HG03460 (cell line): ENCODE measurements at regions not wholly inside any gene's neighbourhood (a gene's known extent, or its start where the extent isn't known, plus 50 kb on each side); places are given as distances from the start of the nearest gene placed in this dataset.
A peak's percentile ranks its signal among the peaks of the same experiment; 100 is the strongest.
"Not testable (repeated sequence)": the region's sequence is repeated elsewhere in the genome, so short reads cannot be mapped to it uniquely, and the experiment has no call there.

Experiments
- ATAC-seq: cut with Tn5 transposase; IDR thresholded peaks from one replicate; pipeline ENCODE4 v1.9.1; 2021; ENCODE audit not compliant: unreplicated experiment

DNA sequence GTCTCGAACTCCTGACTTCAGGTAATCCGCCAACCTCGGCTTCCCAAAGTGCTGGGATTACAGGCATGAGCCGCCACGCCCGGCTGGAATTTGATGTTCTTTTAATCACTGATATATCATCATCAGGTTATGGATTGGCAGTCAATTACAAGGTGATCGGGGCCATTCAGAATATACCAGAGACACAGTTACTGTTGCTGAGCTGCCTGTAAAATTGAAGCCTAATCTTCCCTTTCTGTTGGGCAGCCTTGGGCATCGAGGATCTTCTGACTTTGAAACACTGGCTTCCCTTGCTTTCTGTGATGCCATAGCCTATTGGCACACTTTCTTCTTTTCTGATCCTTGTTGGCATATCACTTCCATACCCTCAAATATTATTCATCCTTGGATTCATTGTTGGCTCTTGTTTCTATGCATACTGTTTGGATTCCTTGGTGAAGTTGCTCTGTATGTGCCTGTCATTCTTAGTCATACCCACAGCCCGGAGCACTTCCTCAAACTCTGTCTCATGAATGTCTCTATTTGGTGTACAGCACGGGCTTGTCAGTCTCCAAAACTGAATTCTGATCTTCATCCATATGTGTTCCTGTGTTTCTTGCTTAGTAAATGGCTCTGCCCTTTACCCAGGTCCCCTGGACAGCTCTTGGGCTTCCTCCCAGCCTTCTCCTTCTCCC lies 85.6 kb upstream of the CRYM start:
- not testable (repeated sequence) for ATAC-seq

DNA sequence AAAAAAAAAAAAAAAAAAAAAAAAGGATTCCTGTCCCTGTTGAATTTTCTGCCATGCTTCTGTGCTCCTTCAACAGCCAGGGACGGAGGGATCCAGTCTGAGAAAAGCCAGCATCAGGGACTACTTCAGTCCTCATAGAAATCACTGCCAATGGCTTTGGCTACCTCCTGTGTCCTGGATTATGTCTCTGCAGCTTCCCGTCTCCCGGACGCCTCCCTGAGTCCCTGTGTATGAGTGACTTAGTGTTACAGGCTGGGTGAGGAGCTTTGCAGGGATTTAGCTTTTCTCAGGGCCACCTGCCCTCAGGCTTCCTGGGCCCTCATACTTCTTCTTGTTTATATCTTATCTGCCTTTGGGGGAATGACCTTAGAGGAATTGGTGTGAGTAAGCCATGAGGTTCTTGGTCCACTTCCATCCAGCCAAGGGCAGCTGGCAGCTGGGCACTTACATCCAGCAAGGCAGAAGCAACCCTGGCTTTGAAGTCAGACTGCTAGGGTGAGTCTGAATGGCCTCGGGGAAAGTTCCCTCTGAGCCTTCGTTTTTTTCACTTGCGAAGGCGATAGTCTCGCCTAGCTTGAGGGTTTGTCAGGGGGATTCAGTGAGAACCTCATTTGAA lies 83.6 kb upstream of the CRYM start:
- not testable (repeated sequence) for ATAC-seq

GRCh38 chr16:21361045-21361444 lies 83.0 kb upstream of the CRYM start:
- not testable (repeated sequence) for ATAC-seq

DNA sequence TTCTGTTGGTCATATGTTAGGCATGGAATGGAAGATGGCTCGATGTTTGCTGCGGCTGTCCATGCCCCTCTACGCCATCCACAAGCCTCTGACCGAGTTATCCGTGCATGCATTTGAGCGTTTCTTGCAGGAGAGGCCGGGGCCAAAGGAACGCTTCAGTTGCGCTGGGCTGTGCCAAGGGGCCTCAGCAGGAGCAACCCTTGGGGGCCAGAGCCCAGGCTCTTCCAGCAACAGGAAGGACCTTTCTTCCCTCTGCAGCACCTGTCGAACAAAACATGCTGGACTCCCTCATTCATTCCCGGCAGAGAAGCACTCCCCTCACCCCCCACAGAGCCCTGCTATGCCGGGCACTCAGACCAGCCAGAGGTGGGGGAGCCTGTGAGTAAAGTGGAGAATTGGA lies 81.4 kb upstream of the CRYM start:
- ATAC-seq, result peak; percentile 5

DNA sequence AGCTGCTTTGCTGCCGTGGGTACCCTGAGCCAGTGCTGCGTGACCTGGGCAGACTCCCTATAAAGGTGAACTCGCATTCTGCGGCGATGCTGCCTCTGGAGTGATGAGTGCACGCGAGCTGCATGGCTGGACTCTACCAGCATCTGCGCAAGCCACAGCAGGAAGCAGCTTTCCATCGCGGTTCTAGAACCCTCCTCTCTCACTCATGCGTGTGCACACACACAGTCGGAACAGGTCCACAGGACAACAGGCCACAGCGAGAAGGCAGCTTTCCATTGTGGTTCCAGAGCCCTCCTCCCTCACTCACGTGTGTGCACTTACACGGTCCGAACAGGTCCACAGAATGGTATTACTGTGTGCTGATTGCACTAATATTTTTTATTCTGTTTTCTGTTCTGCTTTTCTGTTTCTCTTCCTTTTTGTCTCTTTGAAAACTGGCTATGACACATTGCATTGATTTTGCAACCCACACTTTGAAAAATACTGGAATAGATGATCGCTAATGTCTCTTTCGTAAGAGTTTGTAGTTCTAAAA lies 80.2 kb upstream of the CRYM start:
- ATAC-seq, result peak; percentile 36

GRCh38 chr16:21356308-21356707 lies 78.2 kb upstream of the CRYM start:
- not testable (repeated sequence) for ATAC-seq

- ATAC-seq, result not testable (repeated sequence)
Measured at GRCh38 chr16:21351433-21351832, 73.3 kb upstream of the CRYM start.

- not testable (repeated sequence) for ATAC-seq
Measured at GRCh38 chr16:21350851-21351250, 72.8 kb upstream of the CRYM start.

- not testable (repeated sequence) for ATAC-seq
Measured at GRCh38 chr16:21349336-21349735, 71.2 kb upstream of the CRYM start.

- not testable (repeated sequence) for ATAC-seq
Measured at GRCh38 chr16:21348815-21349214, 70.7 kb upstream of the CRYM start.

DNA sequence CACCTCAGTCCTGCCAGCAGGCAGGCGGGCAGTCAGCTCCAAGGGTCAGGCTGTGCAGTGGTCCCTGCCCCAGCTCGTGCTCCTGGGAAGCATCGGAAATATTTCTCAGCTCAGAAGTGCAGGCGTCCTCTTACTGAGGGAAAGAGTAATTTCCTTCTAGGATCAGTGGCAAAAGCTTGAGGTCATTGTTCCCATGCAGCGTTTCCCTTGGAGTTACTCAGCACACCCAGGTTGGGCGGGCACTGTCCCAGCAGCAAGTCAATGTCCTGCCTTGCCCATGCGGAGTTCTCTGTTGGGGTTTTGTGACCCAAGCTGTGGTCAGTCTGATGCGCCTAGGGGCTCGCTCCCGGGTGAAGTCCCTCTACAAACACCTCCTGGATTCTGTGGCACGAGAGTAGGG lies 69.4 kb upstream of the CRYM start:
- not testable (repeated sequence) for ATAC-seq

GRCh38 chr16:21346756-21347491 lies 68.8 kb upstream of the CRYM start:
- not testable (repeated sequence) for ATAC-seq

DNA sequence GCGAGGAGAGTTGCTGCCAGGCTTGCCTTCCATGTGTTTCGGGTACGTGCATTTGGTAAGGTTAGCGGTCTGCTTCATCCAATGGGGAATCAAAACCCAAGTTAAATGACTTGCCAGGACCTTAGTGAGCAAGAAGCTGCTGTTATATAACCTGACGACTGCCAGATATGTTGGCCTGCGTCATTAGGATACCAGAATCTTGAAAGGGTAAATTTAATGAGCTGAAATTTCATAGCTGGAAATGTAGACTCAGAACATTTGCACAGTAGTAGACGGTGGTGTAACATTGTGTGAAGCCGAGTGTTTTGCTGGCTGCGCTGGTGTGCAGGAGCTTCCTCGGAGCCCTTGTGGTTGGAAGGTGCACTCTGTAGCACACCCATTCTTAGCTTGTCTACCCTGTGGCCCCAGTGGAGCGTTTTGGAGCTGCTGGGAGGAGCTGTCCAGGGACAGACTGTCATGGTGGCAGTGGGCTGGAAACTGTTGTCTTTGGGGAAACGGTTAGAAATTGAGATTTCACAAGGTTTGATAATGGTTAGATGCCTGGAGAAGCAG lies 66.3 kb upstream of the CRYM start:
- not testable (repeated sequence) for ATAC-seq

- no peak for ATAC-seq
Measured at GRCh38 chr16:21341101-21341500, 63.0 kb upstream of the CRYM start.

DNA sequence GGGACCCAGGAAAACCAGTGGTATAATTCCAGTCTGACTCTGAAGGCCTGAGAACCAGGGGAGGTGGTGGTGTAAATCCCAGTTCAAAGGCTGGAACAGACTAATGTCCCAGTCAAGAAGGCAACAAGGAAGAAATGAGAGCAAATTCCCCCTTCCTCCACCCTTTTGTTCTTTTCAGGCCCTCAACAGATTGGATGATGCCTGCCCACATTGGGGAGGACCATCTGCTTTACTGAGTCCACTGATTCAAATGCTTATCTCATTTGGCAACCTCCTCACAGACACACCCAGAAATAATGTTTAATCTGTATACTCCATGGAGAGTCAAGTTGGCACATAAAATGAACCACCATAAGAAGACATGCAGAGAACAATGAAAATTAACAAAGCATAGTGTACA lies 61.9 kb upstream of the CRYM start:
- no peak for ATAC-seq

GRCh38 chr16:21339269-21339641 lies 61.2 kb upstream of the CRYM start:
- no peak for ATAC-seq

GRCh38 chr16:21338537-21339268 lies 60.6 kb upstream of the CRYM start:
- no peak for ATAC-seq

DNA sequence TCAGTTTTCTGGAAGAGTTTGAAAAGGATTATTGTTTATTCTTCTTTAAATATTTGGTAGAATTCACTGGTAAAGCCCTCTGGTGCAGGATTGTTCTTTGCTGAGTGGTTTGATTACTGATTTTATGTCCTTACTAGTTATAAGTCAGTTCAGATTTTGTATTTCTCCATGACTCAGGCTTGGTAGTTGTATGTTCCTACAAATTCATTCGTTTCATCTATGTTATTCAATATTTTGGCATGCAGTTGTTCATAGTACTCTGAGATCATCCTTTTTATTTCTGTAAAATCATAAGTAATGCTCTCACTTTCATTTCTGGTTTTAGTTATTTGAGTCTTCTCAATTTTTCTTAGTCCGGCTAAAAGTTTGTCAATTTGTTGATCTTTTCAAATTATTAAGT lies 58.1 kb upstream of the CRYM start:
- no peak for ATAC-seq

DNA sequence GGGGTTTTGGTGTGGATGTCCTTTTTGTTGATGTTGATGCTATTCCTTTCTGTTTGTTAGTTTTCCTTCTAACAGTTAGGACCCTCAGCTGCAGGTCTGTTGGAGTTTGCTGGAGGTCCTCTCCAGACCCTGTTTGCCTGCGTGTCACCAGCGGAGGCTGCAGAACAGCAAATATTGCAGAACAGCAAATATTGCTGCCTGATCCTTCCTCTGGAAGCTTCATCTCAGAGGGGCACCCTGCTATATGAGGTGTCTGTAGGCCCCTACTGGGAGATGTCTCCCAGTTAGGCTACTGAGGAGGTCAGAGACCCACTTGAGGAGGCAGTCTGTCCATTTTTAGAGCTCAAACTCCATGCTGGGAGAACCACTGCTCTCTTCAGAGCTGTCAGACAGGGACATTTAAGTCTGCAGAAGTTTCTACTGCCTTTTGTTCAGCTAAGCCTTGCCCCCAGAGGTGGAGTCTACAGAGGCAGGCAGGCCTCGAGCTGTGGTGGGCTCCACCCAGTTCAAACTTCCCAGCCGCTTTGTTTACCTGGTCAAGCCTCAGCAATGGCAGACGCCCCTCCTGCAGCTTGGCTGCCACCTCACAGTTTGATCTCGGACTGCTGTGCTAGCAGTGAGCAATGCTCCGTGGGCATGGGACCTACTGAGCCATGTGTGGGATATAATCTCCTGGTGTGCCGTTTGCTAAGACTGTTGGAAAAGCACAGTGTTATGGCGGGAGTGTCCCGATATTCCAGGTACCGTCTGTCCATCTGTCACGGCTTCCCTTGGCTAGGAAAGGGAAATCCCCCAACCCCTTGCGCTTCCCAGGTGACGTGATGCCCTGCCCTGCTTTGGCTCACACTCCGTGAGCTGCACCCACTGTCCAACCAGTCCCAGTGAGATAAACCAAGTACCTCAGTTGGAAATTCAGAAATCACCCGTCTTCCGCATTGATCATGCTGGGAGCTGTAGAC lies 56.4 kb upstream of the CRYM start:
- ATAC-seq, result not testable (repeated sequence)

- not testable (repeated sequence) for ATAC-seq
Measured at GRCh38 chr16:21333683-21334082, 55.6 kb upstream of the CRYM start.
